ENCODE measurements at regions not wholly inside any gene's neighbourhood (a gene's known extent, or its start where the extent isn't known, plus 50 kb on each side); places are given as distances from the start of the nearest gene placed in this dataset.

GRCh38 chr12:75634244-75635222, 123.1 kb upstream of the KRR1 start:
- ChIA-PET CTCF (no interaction called here), POLR2A (no interaction called here)
- no peak for DNase-seq (ENCODE audit: extremely low spot score)
- TF ChIP-seq ARNT (IDR thresholded peaks at IDR 0.05) = no peak
- TF ChIP-seq BHLHE40 (IDR thresholded peaks at IDR 0.05; ENCODE audit: borderline replicate concordance) = no peak
- TF ChIP-seq ZNF384 (IDR thresholded peaks at IDR 0.05) = no peak
- TF ChIP-seq NFRKB (IDR thresholded peaks at IDR 0.05) = no peak
- no peak for TF ChIP-seq SUZ12 (IDR thresholded peaks at IDR 0.05)
- no peak for TF ChIP-seq FOXA1 (IDR thresholded peaks at IDR 0.05)
- TF ChIP-seq HDGF (IDR thresholded peaks at IDR 0.05; ENCODE audit: borderline replicate concordance) = no peak
- no peak for TF ChIP-seq ELF4 (IDR thresholded peaks at IDR 0.05)
- TF ChIP-seq L3MBTL2 (conservative IDR thresholded peaks at IDR 0.05) = no peak
- TF ChIP-seq SP1 (IDR thresholded peaks at IDR 0.05) = no peak
- TF ChIP-seq TARDBP (IDR thresholded peaks at IDR 0.05) = no peak
- TF ChIP-seq LEF1 (IDR thresholded peaks at IDR 0.05; ENCODE audit: borderline replicate concordance) = no peak

GRCh38 chr12:75633789-75634188, 122.4 kb upstream of the KRR1 start:
- CTCF ChIA-PET = no interaction called here
- POLR2A ChIA-PET = no interaction called here
- TF ChIP-seq LEF1 (IDR thresholded peaks at IDR 0.05; ENCODE audit: borderline replicate concordance) = no peak
- TF ChIP-seq BHLHE40 (IDR thresholded peaks at IDR 0.05; ENCODE audit: borderline replicate concordance) = no peak
- no peak for TF ChIP-seq CTBP1 (IDR thresholded peaks at IDR 0.05; ENCODE audit: borderline replicate concordance)
- no peak for TF ChIP-seq FOXK2 (IDR thresholded peaks at IDR 0.05)
- no peak for DNase-seq (ENCODE audit: extremely low spot score)

GRCh38 chr12:75632442-75632841, 121.0 kb upstream of the KRR1 start:
- CTCF ChIA-PET = no interaction called here
- TF ChIP-seq LEF1 (IDR thresholded peaks at IDR 0.05; ENCODE audit: borderline replicate concordance) (no peak), HDGF (IDR thresholded peaks at IDR 0.05; ENCODE audit: borderline replicate concordance) (no peak), NFRKB (IDR thresholded peaks at IDR 0.05) (no peak), ARNT (IDR thresholded peaks at IDR 0.05) (no peak), CTBP1 (IDR thresholded peaks at IDR 0.05; ENCODE audit: borderline replicate concordance) (no peak)
- no peak for DNase-seq (ENCODE audit: extremely low spot score)
- POLR2A ChIA-PET = no interaction called here

- TF ChIP-seq ZNF384 (IDR thresholded peaks at IDR 0.05) (no peak), HDGF (IDR thresholded peaks at IDR 0.05; ENCODE audit: borderline replicate concordance) (no peak), FOXK2 (IDR thresholded peaks at IDR 0.05) (no peak), BHLHE40 (IDR thresholded peaks at IDR 0.05; ENCODE audit: borderline replicate concordance) (no peak), L3MBTL2 (conservative IDR thresholded peaks at IDR 0.05) (no peak), FOXA1 (IDR thresholded peaks at IDR 0.05) (no peak), CTBP1 (IDR thresholded peaks at IDR 0.05; ENCODE audit: borderline replicate concordance) (no peak), ELF4 (IDR thresholded peaks at IDR 0.05) (no peak), PKNOX1 (IDR thresholded peaks at IDR 0.05) (no peak), SP1 (IDR thresholded peaks at IDR 0.05) (no peak), SUZ12 (IDR thresholded peaks at IDR 0.05) (no peak), FOXM1 (IDR thresholded peaks at IDR 0.05; ENCODE audit: borderline replicate concordance) (no peak), NFRKB (IDR thresholded peaks at IDR 0.05) (no peak), LEF1 (IDR thresholded peaks at IDR 0.05; ENCODE audit: borderline replicate concordance) (no peak), TARDBP (IDR thresholded peaks at IDR 0.05) (no peak), ARNT (IDR thresholded peaks at IDR 0.05) (no peak)
- ChIA-PET CTCF (no interaction called here), POLR2A (no interaction called here)
These were observed 120.4 kb upstream of the KRR1 start for GRCh38 chr12:75631831-75632230.

GRCh38 chr12:75630091-75630490, 118.7 kb upstream of the KRR1 start:
- ChIA-PET POLR2A (interaction anchor here (0.7 kb wide), 1 partner anchor 698 kb away, joined by 3 read pairs; no protein-coding TSS in a partner anchor), CTCF (no interaction called here)
- no peak for DNase-seq (ENCODE audit: extremely low spot score)
- TF ChIP-seq NFRKB (IDR thresholded peaks at IDR 0.05) = no peak
- no peak for TF ChIP-seq LEF1 (IDR thresholded peaks at IDR 0.05; ENCODE audit: borderline replicate concordance)

More at GRCh38 chr12:75631831-75632230, 120.4 kb upstream of the KRR1 start:
- no peak for DNase-seq (ENCODE audit: extremely low spot score)

- TF ChIP-seq NFRKB (IDR thresholded peaks at IDR 0.05) (no peak), ARNT (IDR thresholded peaks at IDR 0.05) (no peak), BHLHE40 (IDR thresholded peaks at IDR 0.05; ENCODE audit: borderline replicate concordance) (no peak), ZNF384 (IDR thresholded peaks at IDR 0.05) (no peak), PKNOX1 (IDR thresholded peaks at IDR 0.05) (no peak), FOXK2 (IDR thresholded peaks at IDR 0.05) (no peak), L3MBTL2 (conservative IDR thresholded peaks at IDR 0.05) (no peak), SUZ12 (IDR thresholded peaks at IDR 0.05) (no peak), CTBP1 (IDR thresholded peaks at IDR 0.05; ENCODE audit: borderline replicate concordance) (no peak), HDGF (IDR thresholded peaks at IDR 0.05; ENCODE audit: borderline replicate concordance) (no peak), ELF4 (IDR thresholded peaks at IDR 0.05) (no peak), FOXA1 (IDR thresholded peaks at IDR 0.05) (no peak), FOXM1 (IDR thresholded peaks at IDR 0.05; ENCODE audit: borderline replicate concordance) (no peak)
- ChIA-PET CTCF (no interaction called here), POLR2A (no interaction called here)
- DNase-seq (ENCODE audit: extremely low spot score) = no peak
These were observed 117.5 kb upstream of the KRR1 start for GRCh38 chr12:75628916-75629315.

GRCh38 chr12:75628511-75628910, 117.1 kb upstream of the KRR1 start:
- TF ChIP-seq CTBP1 (IDR thresholded peaks at IDR 0.05; ENCODE audit: borderline replicate concordance) = no peak
- no peak for TF ChIP-seq SUZ12 (IDR thresholded peaks at IDR 0.05)
- no peak for TF ChIP-seq TARDBP (IDR thresholded peaks at IDR 0.05)
- TF ChIP-seq FOXK2 (IDR thresholded peaks at IDR 0.05) = no peak
- no peak for TF ChIP-seq PKNOX1 (IDR thresholded peaks at IDR 0.05)
- no peak for TF ChIP-seq SP1 (IDR thresholded peaks at IDR 0.05)
- TF ChIP-seq BHLHE40 (IDR thresholded peaks at IDR 0.05; ENCODE audit: borderline replicate concordance) = no peak
- TF ChIP-seq FOXM1 (IDR thresholded peaks at IDR 0.05; ENCODE audit: borderline replicate concordance) = no peak
- TF ChIP-seq ARNT (IDR thresholded peaks at IDR 0.05) = no peak
- TF ChIP-seq HDGF (IDR thresholded peaks at IDR 0.05; ENCODE audit: borderline replicate concordance) = no peak
- TF ChIP-seq L3MBTL2 (conservative IDR thresholded peaks at IDR 0.05) = no peak
- TF ChIP-seq ZNF384 (IDR thresholded peaks at IDR 0.05) = no peak
- no peak for TF ChIP-seq ELF4 (IDR thresholded peaks at IDR 0.05)
- no peak for TF ChIP-seq NFRKB (IDR thresholded peaks at IDR 0.05)
- no peak for TF ChIP-seq FOXA1 (IDR thresholded peaks at IDR 0.05)
- ChIA-PET CTCF (no interaction called here), POLR2A (no interaction called here)
- no peak for DNase-seq (ENCODE audit: extremely low spot score)
